SJSA1 (cell line): ENCODE measurements at regions not wholly inside any gene's neighbourhood (a gene's known extent, or its start where the extent isn't known, plus 50 kb on each side); places are given as distances from the start of the nearest gene placed in this dataset.
"Not testable (repeated sequence)": the region's sequence is repeated elsewhere in the genome, so short reads cannot be mapped to it uniquely, and the experiment has no call there.

Experiments used
- DNase-seq, 2 experiments: peaks; one replicate each; pipeline ENCODE4 v3.0.0-alpha.2; 2015 to 2020; ENCODE audit warnings: low spot score in 2 of 2, low read depth in 1 of 2
- H3K27ac ChIP-seq: fragments of 250-450 bp; sonication (Bioruptor Pico); 2 replicates; pipeline ENCODE4 v1.5.1; 2020; ENCODE audit warnings: mild to moderate bottlenecking, moderate library complexity
- H3K27me3 ChIP-seq: fragments of 250-450 bp; sonication (Bioruptor Pico); replicated peaks from 2 replicates; pipeline ENCODE4 v1.5.1; 2020; ENCODE audit warnings: mild to moderate bottlenecking, moderate library complexity
- H3K36me3 ChIP-seq: fragments of 250-450 bp; sonication (Bioruptor Pico); 2 replicates; pipeline ENCODE4 v1.5.1; 2020; ENCODE audit warnings: mild to moderate bottlenecking
- H3K4me1 ChIP-seq: fragments of 250-450 bp; sonication (Bioruptor Pico); replicated peaks from 2 replicates; pipeline ENCODE4 v1.6.1; 2021; ENCODE audit warnings: mild to moderate bottlenecking
- H3K4me3 ChIP-seq: fragments of 250-450 bp; sonication (Bioruptor Pico); 2 replicates; pipeline ENCODE4 v1.5.1; 2020; ENCODE audit warnings: mild to moderate bottlenecking
- H3K9me3 ChIP-seq: fragments of 250-450 bp; sonication (Bioruptor Pico); replicated peaks from 2 replicates; pipeline ENCODE4 v1.5.1; 2020; ENCODE audit warnings: mild to moderate bottlenecking

- not testable (repeated sequence) for H3K4me1 ChIP-seq, H3K9me3 ChIP-seq, H3K27ac ChIP-seq, H3K4me3 ChIP-seq, H3K36me3 ChIP-seq, H3K27me3 ChIP-seq, DNase-seq
Observed at GRCh38 chr4:127020831-127021230, 611.9 kb upstream of the INTU start.

- H3K36me3 ChIP-seq: no peaks in the 10 kb centered on the region
Observed at GRCh38 chr4:127036296-127036695, 596.5 kb upstream of the INTU start.

GRCh38 chr4:127045861-127046260, 586.9 kb upstream of the INTU start:
- Histone ChIP-seq H3K27me3 (no peaks in the 10 kb centered on the region), H3K36me3 (no peaks in the 10 kb centered on the region), H3K27ac (no peak overlapping the region), H3K4me1 (no peaks in the 10 kb centered on the region), H3K4me3 (no peak overlapping the region), H3K9me3 (no peaks in the 10 kb centered on the region)
- DNase-seq: no peak

More at GRCh38 chr4:127036296-127036695, 596.5 kb upstream of the INTU start:
- no peak for DNase-seq
- no peak overlapping the region for H3K4me3 ChIP-seq
- H3K4me1 ChIP-seq: no peaks in the 10 kb centered on the region
- no peaks in the 10 kb centered on the region for H3K27me3 ChIP-seq
- 0 out of 2 replicates have a peak, but pooled peaks cover 4% of the 10 kb centered on the region for H3K9me3 ChIP-seq
- H3K27ac ChIP-seq: no peak overlapping the region

- DNase-seq: no peak
- no peaks in the 10 kb centered on the region for H3K27me3 ChIP-seq
- no peaks in the 10 kb centered on the region for H3K9me3 ChIP-seq
- no peaks in the 10 kb centered on the region for H3K4me1 ChIP-seq
- H3K4me3 ChIP-seq: no peak overlapping the region
- H3K36me3 ChIP-seq: no peaks in the 10 kb centered on the region
- no peak overlapping the region for H3K27ac ChIP-seq
Observed at GRCh38 chr4:127047930-127048329, 584.8 kb upstream of the INTU start.

- Histone ChIP-seq H3K36me3 (no peaks in the 10 kb centered on the region), H3K27ac (no peak overlapping the region), H3K4me3 (no peak overlapping the region), H3K27me3 (no peaks in the 10 kb centered on the region), H3K9me3 (no peaks in the 10 kb centered on the region), H3K4me1 (no peaks in the 10 kb centered on the region)
- no peak for DNase-seq
Observed at GRCh38 chr4:127048376-127049044, 584.2 kb upstream of the INTU start.

GRCh38 chr4:127049526-127049925, 583.2 kb upstream of the INTU start:
- Histone ChIP-seq H3K27me3 (no peaks in the 10 kb centered on the region), H3K36me3 (no peaks in the 10 kb centered on the region), H3K27ac (no peak overlapping the region), H3K4me1 (no peaks in the 10 kb centered on the region), H3K9me3 (no peaks in the 10 kb centered on the region), H3K4me3 (no peak overlapping the region)
- no peak for DNase-seq

- DNase-seq: no peak
- no peak overlapping the region for H3K4me3 ChIP-seq
- H3K27ac ChIP-seq: no peak overlapping the region
- H3K27me3 ChIP-seq: no peaks in the 10 kb centered on the region
- no peaks in the 10 kb centered on the region for H3K36me3 ChIP-seq
- H3K4me1 ChIP-seq: no peaks in the 10 kb centered on the region
- H3K9me3 ChIP-seq: no peaks in the 10 kb centered on the region
Observed at GRCh38 chr4:127052742-127053141, 580.0 kb upstream of the INTU start.

GRCh38 chr4:127055357-127055756, 577.4 kb upstream of the INTU start:
- H3K9me3 ChIP-seq: no peaks in the 10 kb centered on the region
- no peak overlapping the region for H3K4me3 ChIP-seq
- no peaks in the 10 kb centered on the region for H3K4me1 ChIP-seq
- no peaks in the 10 kb centered on the region for H3K27me3 ChIP-seq
- no peaks in the 10 kb centered on the region for H3K36me3 ChIP-seq
- H3K27ac ChIP-seq: no peak overlapping the region
- no peak for DNase-seq

GRCh38 chr4:127069675-127070074, 563.1 kb upstream of the INTU start:
- no peaks in the 10 kb centered on the region for H3K36me3 ChIP-seq
- no peak overlapping the region for H3K4me3 ChIP-seq
- no peaks in the 10 kb centered on the region for H3K27me3 ChIP-seq
- no peak for DNase-seq
- no peaks in the 10 kb centered on the region for H3K4me1 ChIP-seq
- H3K9me3 ChIP-seq: no peaks in the 10 kb centered on the region
- no peak overlapping the region for H3K27ac ChIP-seq

- no peak for DNase-seq
- no peaks in the 10 kb centered on the region for H3K36me3 ChIP-seq
- H3K4me1 ChIP-seq: no peaks in the 10 kb centered on the region
- H3K4me3 ChIP-seq: no peak overlapping the region
- H3K27ac ChIP-seq: no peak overlapping the region
- no peaks in the 10 kb centered on the region for H3K27me3 ChIP-seq
- H3K9me3 ChIP-seq: no peaks in the 10 kb centered on the region
Observed at GRCh38 chr4:127071443-127071842, 561.3 kb upstream of the INTU start.

GRCh38 chr4:127080141-127080540, 552.6 kb upstream of the INTU start:
- Histone ChIP-seq H3K4me3 (no peak overlapping the region), H3K36me3 (no peaks in the 10 kb centered on the region), H3K27me3 (no peaks in the 10 kb centered on the region), H3K9me3 (no peaks in the 10 kb centered on the region), H3K27ac (no peak overlapping the region), H3K4me1 (no peaks in the 10 kb centered on the region)
- no peak for DNase-seq

GRCh38 chr4:127081041-127081440, 551.7 kb upstream of the INTU start:
- no peak for DNase-seq
- no peaks in the 10 kb centered on the region for H3K36me3 ChIP-seq
- no peaks in the 10 kb centered on the region for H3K9me3 ChIP-seq

GRCh38 chr4:127082986-127083385, 549.8 kb upstream of the INTU start:
- H3K4me3 ChIP-seq: no peak overlapping the region
- H3K36me3 ChIP-seq: no peaks in the 10 kb centered on the region
- no peak for DNase-seq
- H3K4me1 ChIP-seq: no peaks in the 10 kb centered on the region
- no peaks in the 10 kb centered on the region for H3K27me3 ChIP-seq
- peaks cover 3% of the 10 kb centered on the region; the same call in 1 of the 2 replicates for H3K9me3 ChIP-seq
- H3K27ac ChIP-seq: no peak overlapping the region

More at GRCh38 chr4:127081041-127081440, 551.7 kb upstream of the INTU start:
- Histone ChIP-seq H3K27ac (no peak overlapping the region), H3K27me3 (no peaks in the 10 kb centered on the region), H3K4me3 (no peak overlapping the region), H3K4me1 (no peaks in the 10 kb centered on the region)

- no peak for DNase-seq
- Histone ChIP-seq H3K27ac (no peak overlapping the region), H3K9me3 (peaks cover 3% of the 10 kb centered on the region; the same call in 1 of the 2 replicates), H3K36me3 (no peaks in the 10 kb centered on the region), H3K4me3 (no peak overlapping the region), H3K4me1 (no peaks in the 10 kb centered on the region), H3K27me3 (no peaks in the 10 kb centered on the region)
Observed at GRCh38 chr4:127084666-127085065, 548.1 kb upstream of the INTU start.

GRCh38 chr4:127097061-127097460, 535.7 kb upstream of the INTU start:
- Histone ChIP-seq H3K4me1 (no peaks in the 10 kb centered on the region), H3K27ac (no peak overlapping the region), H3K36me3 (no peaks in the 10 kb centered on the region), H3K4me3 (no peak overlapping the region), H3K9me3 (no peaks in the 10 kb centered on the region), H3K27me3 (no peaks in the 10 kb centered on the region)
- DNase-seq: no peak
